Suppressor macrophage treated with lipopolysaccharide for 4 hours (primary cell): ENCODE measurements at regions not wholly inside any gene's neighbourhood (a gene's known extent, or its start where the extent isn't known, plus 50 kb on each side); places are given as distances from the start of the nearest gene placed in this dataset.
"Not testable (repeated sequence)": the region's sequence is repeated elsewhere in the genome, so short reads cannot be mapped to it uniquely, and the experiment has no call there.

Experiments used
- DNase-seq: peaks from one replicate; pipeline ENCODE4 v3.0.0-alpha.2; 2020

DNA sequence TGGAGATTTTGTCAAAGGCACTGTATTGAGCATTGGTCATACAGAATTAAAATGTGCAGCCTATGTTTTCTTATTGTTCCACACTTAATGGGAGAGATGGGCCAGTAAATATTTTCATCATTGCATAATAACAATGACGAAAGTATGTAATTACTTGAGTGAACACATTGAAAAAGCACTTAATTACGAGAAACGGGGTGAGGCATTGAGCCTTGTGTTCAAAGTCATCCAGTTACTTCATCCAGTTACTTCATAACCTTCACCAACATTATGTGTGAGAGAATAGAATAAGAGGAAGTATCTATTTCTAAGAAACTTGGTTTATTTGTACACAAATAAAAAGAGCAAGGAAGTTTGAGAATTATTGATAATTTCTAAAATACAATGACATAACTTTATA is 1427.0 kb downstream of the ADGRL3 start:
- peak; percentile 74 for DNase-seq

- DNase-seq, result peak; percentile 49
Measured at GRCh38 chr4:62622089-62622488, 1422.0 kb downstream of the ADGRL3 start.

DNA sequence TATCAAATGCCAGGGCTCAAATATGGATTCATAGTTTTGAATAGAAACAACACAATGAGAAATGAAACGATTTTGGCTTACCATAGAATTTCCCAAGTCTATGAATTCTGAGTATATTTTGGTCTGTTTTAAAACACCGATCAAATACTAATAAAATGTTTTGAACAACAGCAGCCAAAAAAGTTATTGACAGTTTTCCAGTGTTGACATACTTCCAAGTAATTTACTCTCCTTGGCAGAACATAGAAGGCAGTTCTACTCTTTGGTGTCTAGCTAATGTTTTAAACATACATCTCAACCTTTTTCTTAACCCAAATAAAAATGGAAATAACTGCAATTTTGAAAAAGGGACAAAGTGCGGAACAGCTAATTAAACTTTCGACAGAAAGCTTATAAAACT is 1419.8 kb downstream of the ADGRL3 start:
- DNase-seq, result no peak

DNA sequence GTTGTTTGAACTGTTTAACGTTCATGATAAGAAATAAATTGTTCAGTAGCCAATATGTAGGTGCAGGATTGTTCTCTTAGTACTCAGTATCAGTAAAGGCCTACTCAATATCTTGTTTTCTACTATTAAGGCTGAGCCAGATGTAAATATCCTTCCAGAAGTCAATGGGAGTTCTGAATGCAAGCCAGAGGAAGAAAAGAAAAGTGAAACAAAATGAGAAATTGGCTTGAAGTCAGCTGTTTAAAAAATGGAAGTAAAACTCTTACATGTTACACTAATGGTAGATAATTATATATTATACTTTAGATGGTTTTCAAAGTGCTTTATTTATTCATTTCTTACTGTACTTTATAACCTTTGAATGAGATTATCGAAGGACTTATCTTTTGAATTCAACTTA is 1417.9 kb downstream of the ADGRL3 start:
- peak; percentile 3 for DNase-seq

DNA sequence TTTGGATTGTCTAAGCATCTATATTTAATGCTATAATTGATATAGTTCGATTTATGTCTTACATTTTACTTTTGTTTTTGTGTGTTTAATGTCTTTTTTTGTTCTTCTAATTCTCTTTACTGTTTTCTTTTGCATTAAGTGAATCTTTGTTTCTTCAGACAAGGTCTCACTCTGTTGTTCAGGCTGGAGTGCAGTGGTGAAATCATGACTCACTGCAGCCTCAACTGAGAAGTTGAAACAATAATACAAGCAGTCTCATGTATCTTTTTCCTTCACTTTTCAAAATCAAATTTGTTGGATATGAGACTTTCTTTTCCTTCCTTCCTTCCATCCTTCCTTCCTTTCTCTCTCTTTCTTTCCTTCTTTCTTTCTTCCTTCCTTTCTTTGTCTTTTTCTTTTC is 1401.6 kb downstream of the ADGRL3 start:
- no peak for DNase-seq

- not testable (repeated sequence) for DNase-seq
Measured at GRCh38 chr4:62595265-62595664, 1395.1 kb downstream of the ADGRL3 start.

DNA sequence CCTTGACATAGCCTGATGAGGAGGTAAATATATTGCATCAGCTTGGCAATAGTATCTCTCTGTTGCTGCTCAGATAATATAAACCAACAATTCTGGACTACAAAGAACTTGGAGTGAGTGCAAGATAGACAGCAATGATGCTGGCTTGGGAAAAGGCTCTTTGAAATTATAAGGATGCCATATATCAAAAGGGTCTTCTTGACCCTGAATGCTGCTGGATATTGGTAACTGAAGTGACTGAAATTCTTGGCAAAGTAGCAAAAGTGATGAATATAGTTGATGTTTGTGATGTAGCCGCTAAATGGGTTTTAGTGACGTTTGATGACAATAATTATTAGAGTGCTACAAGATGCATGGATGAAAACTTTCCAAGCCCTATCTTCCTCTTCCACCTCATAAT is 1391.6 kb downstream of the ADGRL3 start:
- no peak for DNase-seq

GRCh38 chr4:62588671-62589070 is 1388.5 kb downstream of the ADGRL3 start:
- DNase-seq, result no peak

- no peak for DNase-seq
Measured at GRCh38 chr4:62571494-62571893, 1371.4 kb downstream of the ADGRL3 start.

DNA sequence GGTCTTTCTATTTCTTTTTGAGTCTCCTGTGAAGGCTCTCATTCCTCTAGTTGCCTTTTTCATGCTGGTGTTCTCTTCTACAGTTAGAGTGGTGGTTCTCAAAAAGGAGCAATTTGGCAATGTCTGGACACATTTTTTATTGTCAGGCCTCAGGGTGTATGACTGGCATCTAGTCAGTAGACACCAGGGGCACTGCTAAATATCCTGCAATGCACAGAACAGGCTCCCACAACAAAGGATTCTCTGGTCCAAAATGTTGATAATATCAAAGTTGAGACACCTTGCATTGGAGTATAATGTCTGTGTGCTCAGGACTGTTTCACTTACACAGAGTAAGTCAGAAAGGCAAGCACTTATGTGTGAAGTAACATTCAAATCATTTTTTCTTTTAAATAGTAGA is 1360.7 kb downstream of the ADGRL3 start:
- no peak for DNase-seq

- DNase-seq, result no peak
Measured at GRCh38 chr4:62550121-62550520, 1350.0 kb downstream of the ADGRL3 start.

DNA sequence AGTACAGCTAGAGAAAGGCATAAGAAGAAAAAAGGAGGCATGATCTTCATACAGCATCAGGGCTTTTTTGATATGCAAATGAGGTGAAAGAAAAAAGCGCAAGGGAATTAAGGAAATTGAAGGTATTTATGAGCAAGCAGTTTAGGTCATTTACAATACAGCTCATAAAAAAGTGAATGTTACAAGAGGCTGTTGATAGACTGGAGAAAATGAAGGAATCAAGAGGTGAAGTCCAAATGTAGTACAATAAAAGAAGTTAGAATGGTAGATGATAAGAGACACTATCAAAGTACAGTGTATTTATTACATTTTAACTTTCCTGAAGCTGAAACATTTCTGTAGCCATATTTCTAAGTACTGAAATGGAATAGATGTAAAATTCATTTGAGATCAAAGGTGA is 1349.5 kb downstream of the ADGRL3 start:
- DNase-seq, result no peak

DNA sequence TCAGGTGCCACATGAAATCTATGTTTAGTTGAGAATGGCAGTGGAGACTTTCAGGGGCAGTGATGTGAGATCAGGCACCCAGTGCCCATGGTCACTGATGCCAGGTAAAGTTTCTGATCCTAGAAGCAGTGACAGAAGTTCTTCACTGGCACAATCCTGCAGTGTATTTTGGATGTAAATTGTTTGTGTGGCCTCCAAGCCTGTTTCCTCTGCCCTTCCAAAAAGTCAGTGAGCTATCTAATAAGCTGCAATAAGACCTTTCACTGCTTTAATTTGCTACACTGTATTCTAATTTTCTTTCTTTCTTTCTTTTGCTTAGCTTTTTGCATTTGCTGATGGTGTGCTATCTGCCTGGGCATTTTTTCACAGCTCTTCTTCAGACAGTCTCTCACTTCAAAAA is 1348.6 kb downstream of the ADGRL3 start:
- no peak for DNase-seq

- DNase-seq, result no peak
Measured at GRCh38 chr4:62548108-62548524, 1348.0 kb downstream of the ADGRL3 start.

GRCh38 chr4:62544428-62544827 is 1344.3 kb downstream of the ADGRL3 start:
- DNase-seq, result no peak

- DNase-seq, result no peak
Measured at GRCh38 chr4:62543002-62543401, 1342.9 kb downstream of the ADGRL3 start.

DNA sequence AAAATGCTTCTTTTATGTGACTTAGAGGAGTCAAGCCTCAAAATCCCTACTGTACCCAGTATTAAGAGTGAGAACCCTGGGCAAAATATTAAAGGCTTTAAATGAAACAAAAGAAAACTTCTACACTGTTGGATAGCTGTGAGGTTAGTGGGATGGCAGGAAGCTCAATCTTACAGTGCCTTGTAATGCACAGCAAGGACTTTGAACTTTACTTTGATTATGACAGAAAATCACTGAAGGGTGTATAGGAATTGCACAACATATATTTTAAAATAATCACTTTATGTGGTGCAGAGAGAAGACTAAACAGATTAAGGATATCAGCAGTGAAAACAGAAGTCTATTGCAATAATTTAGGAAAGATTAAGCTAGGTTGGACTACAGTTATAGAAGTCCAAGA is 1333.4 kb downstream of the ADGRL3 start:
- DNase-seq, result no peak

DNA sequence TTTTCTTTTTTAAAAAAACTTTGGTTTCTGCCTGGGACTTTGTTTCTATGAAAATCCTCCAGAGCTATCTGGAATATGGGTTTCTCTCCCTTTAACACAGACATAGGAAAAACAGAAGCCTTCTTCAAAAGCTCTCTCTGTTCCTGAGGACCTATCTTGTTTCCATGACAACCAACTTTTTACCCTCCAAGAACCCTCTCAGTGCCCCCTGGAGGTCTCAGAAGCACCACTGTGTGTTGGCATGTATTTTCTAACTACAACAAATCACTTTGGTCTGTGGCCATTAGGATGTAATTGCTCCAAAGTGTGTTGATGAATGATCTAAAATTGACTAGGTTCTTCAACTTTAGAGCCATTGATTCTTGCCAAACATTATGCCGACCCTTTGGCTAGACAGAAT is 1331.6 kb downstream of the ADGRL3 start:
- no peak for DNase-seq

- no peak for DNase-seq
Measured at GRCh38 chr4:62531264-62531663, 1331.1 kb downstream of the ADGRL3 start.

DNA sequence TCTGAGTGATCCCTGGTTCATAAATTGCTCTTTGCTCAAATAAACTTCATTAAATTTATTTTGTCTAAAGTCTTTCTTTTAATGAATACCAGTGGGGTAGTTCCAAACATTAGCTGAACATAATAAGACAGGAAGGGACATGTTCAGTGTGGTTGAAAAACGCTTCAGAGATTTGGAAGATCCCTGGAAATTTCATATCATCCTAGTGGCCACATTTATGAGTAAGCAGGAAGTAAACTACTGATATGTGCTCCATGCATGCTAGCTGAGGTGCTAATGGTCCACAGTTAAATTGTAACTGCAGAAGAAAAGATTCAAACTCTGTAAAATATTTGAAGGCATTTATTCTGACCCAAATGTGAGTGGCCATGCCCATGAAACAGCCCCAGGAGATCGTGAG is 1328.7 kb downstream of the ADGRL3 start:
- DNase-seq, result no peak

- no peak for DNase-seq
Measured at GRCh38 chr4:62526671-62527070, 1326.5 kb downstream of the ADGRL3 start.

GRCh38 chr4:62523256-62523655 is 1323.1 kb downstream of the ADGRL3 start:
- no peak for DNase-seq

DNA sequence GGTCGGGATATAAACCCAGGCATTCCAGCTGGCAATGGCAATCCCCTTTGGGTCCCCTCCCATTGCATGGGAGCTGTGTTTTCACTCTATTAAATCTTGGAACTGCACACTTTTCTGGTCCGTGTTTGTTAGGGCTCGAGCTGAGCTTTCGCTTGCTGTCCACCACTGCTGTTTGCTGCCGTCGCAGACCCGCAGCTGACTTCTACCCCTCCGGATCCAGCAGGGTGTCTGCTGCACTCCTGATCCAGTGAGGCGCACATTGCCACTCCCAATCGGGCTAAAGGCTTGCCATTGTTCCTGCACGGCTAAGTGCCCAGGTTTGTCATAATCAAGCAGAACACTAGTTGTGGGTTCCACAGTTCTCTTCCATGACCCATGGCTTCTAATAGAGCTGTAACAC is 1322.1 kb downstream of the ADGRL3 start:
- no peak for DNase-seq

- DNase-seq, result peak; percentile 61
Measured at GRCh38 chr4:62517716-62518115, 1317.6 kb downstream of the ADGRL3 start.

DNA sequence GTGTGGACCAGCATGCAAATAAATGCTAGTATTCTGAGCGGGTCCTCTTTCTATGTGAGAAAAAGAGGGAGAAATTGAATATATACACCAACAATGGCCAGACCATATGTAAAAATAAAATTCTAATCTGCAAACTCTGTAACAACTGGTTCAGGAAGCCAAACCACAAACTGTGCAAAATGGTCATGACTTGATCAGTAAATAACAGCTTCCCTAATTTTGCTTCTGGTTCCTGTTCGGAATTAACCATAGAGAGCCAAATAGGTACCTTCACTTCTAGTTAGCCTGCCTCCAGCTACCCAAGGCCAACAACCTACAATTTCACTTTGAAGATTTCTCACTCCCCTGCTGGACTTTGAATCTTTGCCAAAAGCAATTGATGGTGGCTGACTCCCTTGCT is 1313.2 kb downstream of the ADGRL3 start:
- DNase-seq, result peak; percentile 47

GRCh38 chr4:62512271-62512670 is 1312.1 kb downstream of the ADGRL3 start:
- no peak for DNase-seq
